CD4-positive, alpha-beta T cell treated with Interferon alpha-2 for 1 hour (primary cell): ENCODE measurements at regions not wholly inside any gene's neighbourhood (a gene's known extent, or its start where the extent isn't known, plus 50 kb on each side); places are given as distances from the start of the nearest gene placed in this dataset.

ENCODE experiments used
- DNase-seq, 2 donors: peaks; one replicate each; pipeline ENCODE4 v3.0.0-alpha.2; 2020 to 2022

DNA sequence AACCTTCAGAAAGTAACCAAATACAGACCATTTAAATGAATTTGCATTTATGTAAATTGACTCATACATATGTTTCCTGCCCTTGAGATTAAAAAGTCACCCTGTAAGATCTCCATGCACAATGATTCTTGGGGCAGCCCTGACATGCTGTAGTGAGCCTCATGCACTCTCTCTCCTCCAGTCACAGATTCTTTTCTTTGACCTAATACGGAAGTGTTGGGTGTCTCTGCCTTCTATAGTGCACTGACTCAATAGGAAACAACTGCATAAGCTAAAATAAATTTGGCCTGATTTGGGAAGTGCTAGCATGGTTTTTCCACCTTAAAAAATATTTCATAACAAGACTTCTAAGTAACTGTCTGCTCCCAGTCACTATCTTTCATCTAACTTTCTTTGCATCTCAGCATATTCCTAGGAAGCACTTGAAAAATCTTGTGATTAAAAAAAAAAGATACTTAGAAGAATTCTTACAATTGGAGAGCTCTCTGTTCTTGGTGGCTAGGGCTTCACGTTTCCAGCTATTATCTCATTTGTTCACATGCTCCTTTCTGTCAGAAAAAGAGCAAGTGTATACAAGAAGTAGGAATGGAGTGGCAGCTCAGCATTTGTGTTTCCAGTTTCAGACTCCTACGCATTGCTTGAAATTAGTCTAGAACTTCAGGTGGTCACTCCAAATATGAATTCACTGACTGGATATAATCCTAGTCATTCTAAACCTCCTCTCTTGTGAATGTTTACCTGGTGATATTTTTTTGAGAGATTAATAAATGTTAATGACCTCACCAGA is 207.9 kb upstream of the COL8A1 start:
- no peak for DNase-seq

DNA sequence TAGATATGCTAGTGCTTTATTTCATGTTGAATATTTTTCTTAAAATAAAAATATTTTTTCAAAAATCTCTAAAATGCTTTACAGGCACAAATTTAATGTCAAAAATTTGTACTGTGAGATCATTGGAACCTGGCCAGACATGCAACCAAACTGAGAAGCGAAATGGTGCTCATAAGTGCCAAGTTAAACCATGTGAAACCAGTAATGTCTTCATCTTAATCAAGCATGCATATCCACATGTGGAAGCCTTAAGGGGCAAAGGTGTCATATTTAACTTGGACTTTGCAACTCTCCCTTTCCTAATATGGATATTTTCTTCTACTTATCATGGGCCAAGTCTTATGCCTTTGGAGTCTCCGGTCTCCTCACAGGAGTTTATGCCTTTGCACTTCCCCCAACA is 208.9 kb upstream of the COL8A1 start:
- no peak for DNase-seq

DNA sequence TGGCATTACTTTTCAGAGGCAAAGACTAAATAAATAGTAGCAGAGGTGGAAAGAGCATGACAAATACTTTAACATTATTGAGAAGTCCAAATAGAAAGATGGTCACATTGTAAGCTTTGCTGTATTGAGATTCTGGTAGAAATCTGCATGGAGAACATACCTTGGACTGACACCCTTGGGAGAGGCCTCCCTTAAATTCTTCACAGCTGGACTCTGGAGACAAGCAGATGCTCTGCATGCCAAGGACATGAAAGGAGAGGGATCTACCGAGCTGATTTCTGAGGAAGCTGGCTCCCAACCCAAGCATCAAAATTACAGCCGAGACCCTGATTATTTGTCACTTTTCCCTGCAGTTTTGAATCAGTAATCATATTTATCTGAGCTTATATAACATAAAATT is 212.5 kb upstream of the COL8A1 start:
- no peak for DNase-seq

DNA sequence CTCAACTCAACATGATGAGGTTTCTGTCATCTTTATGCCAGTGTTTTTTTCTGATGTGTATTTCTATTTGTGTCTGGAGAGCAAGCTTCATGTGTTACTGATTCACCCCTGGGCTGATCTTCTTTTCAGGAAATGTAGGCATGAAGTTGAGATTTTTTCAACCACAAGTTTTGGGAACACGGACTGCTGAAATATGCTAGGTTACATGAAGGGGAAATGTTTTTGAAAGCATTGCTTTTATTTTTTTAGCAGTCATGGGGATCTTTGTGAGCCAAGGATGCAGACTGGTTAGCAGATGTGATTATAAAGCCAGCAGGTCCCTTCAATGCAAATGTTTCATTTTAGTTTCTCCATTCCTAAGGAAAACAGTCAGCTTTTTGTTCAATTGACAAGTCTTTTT is 219.3 kb upstream of the COL8A1 start:
- no peak for DNase-seq

DNA sequence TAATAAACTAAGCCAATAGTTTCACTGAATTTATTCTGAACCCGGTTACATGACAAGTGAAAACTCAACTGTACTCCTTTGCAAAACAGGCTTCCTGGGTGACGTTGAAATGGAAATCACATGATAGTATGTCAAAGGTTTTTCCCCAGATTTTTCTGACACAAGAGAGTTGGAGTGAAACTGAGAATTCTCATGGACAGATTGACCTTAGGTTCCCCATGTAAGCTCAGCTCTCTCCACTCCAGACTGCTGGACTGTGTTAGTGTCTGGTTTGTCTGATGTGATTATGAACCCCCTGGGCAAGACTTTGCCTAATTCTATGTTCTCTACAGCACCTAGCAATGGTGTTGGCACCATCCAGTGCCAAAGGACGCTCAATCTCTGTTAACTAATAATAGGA is 219.7 kb upstream of the COL8A1 start:
- DNase-seq: no peak

DNA sequence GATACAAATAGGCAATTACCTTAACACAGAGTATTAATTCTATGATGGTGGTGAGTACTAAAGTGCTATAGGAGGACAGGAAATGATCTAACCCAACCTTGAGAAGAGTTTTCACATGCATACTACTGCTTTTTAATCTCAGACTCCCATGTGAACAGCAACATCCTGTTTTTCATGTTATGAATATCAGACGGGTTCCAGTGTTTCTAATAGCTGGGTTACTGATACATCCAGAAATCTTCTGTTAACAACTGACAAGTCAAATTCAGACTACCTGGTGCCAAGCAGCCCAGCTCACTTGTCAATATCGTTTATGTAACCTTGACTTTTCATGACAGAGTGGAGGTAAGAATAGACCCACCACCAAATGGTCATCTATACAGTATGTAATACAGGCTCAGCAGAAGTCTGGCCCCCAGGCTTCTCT is 220.2 kb upstream of the COL8A1 start:
- DNase-seq: no peak

DNA sequence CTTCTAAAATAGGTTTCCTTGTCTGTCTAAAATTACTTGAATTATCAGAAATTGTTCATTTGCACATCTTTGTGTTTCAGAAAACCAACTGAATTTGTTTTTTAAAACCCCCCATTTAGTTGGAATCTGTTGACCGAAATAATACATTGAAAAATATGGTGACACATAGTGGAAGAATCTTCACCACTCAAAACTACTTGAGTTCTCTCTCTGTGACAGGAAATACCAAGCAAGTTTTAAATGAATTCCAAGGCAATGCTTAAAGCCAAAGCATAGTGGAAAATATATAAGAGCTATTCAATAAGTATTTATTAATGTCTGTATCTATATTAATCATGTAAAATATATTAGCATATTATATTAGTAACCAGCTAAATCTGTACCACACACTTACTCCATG is 224.9 kb upstream of the COL8A1 start:
- DNase-seq: no peak

DNA sequence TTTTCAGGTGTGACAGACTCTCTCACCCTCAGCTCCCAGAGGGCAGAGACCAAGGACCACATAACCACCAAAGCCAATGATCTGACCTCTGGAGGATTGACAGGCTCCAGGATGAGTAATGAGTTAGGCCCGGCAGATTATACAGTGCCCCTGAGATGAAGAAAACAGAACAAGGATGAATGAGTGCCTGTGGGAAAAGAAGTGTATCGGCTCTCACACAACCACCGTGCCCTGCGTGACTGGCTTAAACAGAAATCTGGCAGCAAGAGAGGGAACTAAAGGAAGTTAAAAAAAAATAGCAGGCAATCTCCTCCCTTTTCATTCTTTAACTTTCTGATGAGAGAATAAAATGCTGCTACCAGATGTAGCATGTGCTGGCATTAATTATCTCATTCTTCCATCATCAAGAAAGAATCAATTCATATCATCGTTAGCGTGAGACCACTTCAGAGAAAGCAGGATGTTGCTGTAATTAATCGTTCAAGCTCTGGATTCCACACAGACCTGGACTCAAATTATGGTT is 227.5 kb upstream of the COL8A1 start:
- DNase-seq: no peak

DNA sequence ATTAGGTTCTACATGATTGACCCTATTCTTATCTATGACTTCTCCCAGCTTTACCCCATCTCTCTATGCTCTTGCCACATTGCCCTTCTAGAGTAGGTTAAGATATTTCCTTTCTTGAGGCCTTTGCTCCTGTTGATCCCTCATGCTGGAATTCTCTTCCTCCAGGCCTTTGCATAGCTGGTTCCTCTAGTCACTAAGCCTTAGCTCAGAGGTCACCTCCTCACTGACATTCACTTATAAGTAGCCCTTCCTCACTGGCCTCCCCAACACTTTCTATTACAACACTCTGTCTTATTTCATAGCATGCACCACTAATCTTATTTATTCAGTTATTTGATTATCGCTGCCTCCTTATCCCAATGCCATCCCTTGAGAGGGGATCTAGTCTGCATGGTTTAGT is 228.4 kb upstream of the COL8A1 start:
- no peak for DNase-seq

DNA sequence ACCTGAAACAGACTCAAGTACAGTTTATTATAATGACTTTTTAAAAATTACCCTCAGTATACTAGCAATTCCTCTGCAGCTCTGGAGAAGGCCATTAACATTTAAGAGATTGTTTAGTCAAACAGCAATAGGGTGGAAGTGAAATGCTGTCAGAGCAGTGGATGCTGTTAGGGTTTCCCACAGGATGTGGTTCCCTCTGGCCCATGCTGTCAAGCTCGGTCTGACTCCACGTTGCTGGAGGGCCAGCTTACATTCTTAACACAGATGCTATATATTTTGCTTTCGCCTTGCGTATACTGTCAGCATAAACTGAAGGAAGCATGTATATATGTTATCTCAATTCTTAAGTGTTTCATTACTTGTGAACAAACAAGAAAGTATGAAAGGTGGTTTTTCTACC is 231.1 kb upstream of the COL8A1 start:
- DNase-seq: no peak

DNA sequence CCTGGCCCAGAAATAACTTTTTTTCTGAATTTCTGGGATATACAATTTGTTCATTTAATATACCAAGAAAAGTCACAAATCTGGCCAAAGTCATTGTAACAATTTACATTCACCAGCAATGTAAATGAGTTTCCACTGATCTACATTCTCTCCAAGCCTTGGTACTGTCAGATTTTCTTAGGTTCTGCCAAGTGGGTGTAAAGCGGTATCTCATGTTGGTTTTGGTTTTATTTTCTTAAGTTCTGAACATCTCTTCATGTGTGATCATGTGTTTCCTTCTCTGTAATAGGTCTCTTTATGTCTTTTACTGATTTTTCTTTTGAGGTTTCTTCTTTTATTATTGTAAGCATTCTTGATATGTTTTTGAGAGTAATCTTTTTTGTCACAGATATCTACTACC is 235.6 kb upstream of the COL8A1 start:
- DNase-seq: no peak

DNA sequence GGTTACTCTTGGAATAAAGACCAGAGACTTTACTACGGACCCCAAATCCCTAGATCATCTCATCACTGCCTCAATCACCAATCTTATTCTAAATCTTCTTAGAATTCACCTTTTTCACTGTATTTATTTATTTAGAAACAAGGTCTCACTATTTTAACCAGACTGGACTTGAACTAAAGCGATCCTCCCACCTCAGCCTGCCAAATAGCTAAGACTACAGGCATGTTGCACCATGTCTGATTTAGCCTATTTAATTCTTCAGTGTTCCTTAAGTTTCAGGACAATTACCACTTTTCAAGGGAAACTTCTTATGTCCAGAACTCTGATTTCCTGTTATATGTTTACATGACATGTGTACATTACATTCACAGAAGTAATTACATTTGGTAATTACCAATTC is 238.0 kb upstream of the COL8A1 start:
- no peak for DNase-seq

DNA sequence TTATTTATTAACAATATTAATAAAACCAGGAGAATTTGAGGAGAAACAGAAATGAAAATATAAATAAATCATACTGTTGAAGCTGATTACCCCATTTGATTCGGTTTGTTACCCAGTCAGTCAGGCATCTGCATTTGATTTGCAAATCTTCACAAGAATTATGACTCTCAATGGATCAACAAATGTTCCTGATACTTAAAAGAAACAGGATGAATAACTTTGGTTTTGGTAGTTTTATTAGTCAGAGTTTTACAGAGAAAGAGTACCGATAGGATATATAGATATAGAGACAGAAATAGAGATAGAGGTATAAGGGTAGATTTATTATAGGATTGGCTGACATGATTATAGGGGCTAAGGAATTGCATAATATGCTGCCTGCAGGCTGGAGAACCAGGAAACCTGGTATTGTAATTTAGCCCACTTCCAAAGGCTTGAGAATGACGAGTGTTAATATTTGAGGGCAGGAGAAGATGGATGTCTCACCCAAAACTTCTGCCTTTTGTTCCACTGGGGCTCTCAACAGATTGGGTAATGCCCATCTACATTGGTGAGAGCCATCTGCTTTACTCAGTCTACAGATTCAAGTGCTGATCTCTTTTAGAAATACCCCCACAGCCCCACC is 241.6 kb upstream of the COL8A1 start:
- no peak for DNase-seq

DNA sequence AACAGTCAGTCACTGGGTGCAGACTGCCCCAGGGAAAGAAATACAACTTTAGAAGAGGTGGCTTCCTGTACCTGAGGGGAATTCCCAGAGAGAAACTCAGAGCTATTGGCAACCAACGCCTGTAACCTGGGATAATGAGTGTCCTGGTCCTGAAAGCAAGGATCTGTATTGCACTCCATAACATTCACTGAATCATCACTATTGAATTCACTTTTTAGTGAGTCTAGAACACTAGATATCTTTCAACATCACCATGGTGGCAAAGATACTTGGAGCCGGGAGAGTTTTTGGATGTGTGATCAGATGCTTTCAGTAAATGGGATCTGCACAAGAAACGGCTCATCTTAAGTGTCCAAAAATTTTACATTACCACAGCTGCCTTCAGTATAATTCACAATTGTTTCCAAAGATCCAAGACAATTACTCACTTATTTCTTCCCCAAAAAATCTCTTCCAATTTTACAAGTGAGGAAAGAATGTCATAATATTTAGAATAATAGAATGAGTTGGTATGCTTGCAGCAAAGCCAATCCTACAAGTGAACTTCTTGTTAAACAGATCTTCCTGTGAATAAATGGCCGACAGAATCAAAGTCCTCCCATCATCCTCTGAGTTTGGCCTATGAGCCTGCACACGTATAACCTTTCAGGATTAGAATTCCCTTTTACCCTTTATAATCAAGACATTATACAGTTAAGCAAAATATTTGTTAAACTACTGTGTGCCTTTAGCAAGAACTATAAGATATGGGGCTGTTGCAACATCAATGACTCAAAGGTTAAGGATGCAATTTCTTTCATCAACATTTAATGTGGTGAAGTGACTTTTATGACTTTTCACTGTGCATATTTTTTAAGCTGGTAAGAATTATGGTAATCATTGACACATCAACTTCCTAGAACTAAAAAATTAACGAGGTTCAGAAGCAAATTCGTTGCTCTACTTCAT is 243.3 kb upstream of the COL8A1 start:
- DNase-seq: no peak

DNA sequence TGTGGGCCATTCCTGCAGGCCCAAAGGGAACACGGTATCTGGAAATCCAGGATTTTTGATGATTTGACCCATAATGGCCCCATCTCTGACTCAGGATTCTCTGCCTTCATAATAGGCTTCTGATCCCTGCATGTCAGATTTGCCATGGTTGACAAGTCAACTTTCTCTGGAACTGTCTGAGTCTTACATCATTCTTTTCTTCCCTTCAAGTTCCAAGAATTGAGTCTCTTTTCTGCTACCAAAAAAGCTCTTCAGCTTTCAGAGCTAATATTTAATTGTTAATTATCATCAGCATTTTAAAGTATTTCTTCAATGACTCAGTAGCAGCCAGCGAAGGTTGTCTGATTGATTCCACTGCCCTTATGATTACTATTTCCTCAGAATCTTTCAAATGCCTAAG is 244.4 kb upstream of the COL8A1 start:
- no peak for DNase-seq

DNA sequence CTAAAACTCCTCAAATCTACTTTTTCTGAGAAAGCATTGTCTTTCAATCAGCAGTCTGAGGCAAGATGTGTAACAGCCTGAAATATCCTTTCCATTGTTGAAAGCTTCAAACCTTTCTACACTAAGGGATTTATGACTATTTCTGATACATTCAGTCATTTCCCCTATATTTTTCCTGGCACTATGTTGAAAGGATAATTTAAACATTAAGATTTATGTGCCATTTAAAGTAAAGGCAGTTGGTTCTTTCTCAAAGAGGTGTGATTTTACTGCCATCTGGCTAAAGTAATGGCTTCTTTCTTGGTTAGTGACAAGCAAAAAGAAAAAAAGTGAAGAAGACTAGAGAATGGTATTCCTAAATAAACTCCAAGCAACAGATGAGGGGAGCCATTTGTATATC is 249.6 kb upstream of the COL8A1 start:
- DNase-seq: no peak

DNA sequence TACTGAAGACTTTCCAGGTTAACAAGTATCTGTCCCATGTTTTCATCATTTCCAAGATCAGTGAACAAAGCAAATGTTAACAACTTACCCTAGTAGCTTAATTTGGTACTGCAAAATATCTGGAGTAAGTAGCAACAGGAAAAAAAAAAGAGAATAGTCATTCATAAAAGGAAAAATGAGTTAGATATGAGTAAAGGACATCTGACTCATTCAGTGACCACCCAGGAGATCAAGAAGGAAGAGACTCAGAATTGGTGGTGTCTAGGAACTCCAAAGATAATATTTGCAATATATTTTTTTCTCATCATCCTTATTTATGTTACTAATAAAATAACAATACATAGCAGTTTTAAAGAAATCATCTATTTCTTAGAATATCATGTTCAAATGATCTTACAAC is 253.8 kb upstream of the COL8A1 start:
- no peak for DNase-seq

DNA sequence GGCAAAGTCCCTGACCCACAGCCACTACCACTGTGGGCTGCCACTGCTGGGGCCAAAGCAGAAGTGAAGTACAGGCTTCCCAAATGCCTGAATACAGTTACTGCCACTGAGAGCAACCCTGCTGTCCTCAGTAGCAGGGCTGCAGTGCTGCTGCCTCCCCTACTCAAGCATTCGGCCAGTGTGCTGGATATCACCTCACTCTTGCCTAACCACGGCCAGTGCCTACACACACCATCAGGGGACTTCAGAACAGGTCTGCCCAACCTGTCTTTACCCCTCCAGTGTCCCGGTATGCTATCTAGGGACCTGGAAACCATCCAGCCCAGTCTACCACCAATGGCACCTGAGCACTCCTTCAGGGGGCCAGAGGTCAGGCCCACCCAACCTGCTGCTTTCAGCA is 261.5 kb upstream of the COL8A1 start:
- no peak for DNase-seq

DNA sequence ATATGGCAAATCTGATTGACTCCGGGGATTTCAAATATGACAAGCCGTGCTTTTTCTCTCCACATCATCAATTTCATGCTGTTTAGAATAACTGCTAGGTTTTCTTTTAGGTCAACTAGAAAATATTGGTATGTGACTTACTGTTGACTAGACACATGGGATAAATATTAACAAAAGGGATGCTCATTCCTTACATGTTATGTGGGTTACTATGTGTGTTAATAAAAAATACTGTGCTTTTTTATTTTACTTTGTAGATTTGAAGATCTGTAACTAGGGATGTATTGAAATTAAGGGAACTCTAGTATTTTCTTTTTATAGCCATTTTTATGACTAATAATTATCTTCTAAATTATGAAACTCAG is 264.6 kb upstream of the COL8A1 start:
- no peak for DNase-seq

DNA sequence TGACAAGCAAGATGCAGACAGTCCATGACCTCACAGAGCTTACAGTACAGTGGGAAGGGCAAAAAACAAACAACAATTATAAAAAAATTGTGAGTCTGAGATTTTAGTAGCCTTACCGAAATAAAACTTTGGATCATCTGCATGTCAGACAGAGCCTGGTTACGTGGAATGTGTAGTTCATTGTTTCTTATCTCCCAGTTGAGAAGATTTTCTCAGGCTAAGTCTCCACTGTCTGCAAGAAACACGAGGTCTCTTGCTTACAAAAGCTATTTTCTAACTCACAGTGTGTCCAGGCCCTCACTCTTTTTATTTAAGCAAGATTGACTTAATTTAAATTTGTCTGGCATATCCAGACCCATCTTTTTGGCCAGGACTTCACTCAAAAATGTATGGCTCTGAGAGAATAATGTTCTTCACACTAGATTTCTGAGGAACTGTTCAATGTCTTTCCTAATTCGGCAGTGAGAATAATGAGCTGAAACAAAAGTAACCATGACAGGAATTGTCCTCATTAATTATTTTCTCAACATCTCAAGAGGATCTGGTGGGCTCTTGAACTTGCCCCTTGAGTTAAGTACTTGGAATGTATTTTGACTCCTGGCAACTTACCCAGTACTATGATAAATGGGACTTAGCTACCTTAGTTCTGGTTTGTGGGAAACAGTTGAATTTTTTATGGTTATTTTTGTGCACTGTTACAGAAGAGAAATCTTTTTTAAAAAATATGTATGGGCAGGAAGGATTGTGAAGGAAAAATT is 265.1 kb upstream of the COL8A1 start:
- DNase-seq: no peak

DNA sequence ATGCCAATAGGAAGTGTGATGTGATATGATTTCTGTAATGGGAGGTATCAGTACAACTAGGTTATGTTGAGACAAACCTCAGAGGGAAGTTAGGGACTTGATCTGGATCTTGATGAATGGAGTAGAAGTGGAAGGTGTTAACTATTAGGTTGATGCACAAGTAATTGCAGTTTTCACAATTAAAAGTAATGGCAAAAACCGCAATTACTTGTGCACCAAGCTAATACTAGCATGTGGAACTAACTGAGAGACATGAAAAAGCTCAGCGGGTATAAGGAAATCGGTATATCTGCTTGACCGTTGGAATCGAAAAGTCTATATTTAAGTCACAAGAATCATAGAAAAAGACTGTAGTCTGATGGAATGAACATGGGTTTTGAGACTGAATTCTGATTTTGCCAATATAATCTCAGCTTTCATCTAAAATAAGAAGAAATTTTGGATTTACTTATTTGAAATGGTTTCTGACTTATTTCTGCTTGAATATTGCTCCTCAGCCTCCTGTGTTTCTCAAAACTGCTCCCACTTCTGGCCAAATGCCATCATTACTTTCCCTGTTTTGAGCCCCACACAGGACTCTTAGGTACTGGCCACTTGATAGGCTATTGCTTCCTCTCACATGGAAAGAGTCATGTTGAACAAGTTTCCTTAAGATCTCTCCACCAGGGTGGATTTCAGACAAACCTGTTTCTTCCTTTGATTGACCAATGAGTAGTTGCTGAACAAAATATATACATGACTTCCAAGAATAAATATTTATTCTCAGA is 271.5 kb upstream of the COL8A1 start:
- no peak for DNase-seq

DNA sequence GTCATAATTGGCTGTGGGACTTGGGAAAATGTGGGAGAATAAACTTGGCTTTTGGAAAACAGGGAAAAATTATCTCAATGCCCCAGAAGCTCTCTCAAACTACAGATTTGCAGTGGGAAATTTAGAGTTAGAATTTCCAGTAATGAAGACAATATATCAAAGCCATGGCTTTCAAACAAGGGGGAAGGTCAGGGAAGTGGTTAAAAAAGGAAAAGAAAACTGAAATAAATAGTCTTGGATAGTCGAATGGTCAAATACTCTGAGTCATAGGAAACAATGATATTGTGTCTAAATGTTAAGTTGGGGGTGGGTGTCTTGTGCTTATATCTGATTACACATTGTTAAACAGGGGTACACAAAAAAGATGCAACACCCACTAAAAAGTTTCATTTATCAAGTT is 272.4 kb upstream of the COL8A1 start:
- no peak for DNase-seq
